ENCODE measurements at regions not wholly inside any gene's neighbourhood (a gene's known extent, or its start where the extent isn't known, plus 50 kb on each side); places are given as distances from the start of the nearest gene placed in this dataset.

GRCh38 chr7:68147614-68148238 lies 1151.1 kb downstream of the TYW1 start:
- H3K36me3 ChIP-seq = no peaks in the 10 kb centered on the region
- in situ Hi-C loops (cut with MboI; ENCODE audit: low sequenced_read_pairs in 4 of 4) (no loop called here), intact Hi-C loops (cut with DNase I; ENCODE audit: low total_unique reads) (no loop called here)
- no peak for ATAC-seq
- no peak overlapping the region for H3K4me3 ChIP-seq
- TF ChIP-seq POLR2A (IDR thresholded peaks at IDR 0.05) = no peak
- no peak for TF ChIP-seq CTCF (IDR thresholded peaks at IDR 0.05 in 4 of 5, conservative IDR thresholded peaks at IDR 0.05 in 1 of 5)
- peaks cover 0 to 9% (median 0%) of the 10 kb centered on the region in 3 donors for H3K9me3 ChIP-seq
- no peak for DNase-seq
- peaks cover 0 to 2% (median 0%) of the 10 kb centered on the region in 3 donors for H3K27me3 ChIP-seq
- H3K4me1 ChIP-seq = no peaks in the 10 kb centered on the region
- no peak overlapping the region for H3K27ac ChIP-seq

- Histone ChIP-seq H3K4me1 (no peaks in the 10 kb centered on the region), H3K27ac (no peak overlapping the region), H3K27me3 (no peaks in the 10 kb centered on the region), H3K36me3 (no peaks in the 10 kb centered on the region), H3K4me3 (no peak overlapping the region), H3K9me3 (peaks cover 0 to 2% (median 0%) of the 10 kb centered on the region in 3 donors)
- in situ Hi-C loops (cut with MboI; ENCODE audit: low sequenced_read_pairs in 4 of 4) = no loop called here
- ATAC-seq (no peak), DNase-seq (no peak)
- TF ChIP-seq CTCF (IDR thresholded peaks at IDR 0.05 in 4 of 5, conservative IDR thresholded peaks at IDR 0.05 in 1 of 5) (no peak), POLR2A (IDR thresholded peaks at IDR 0.05) (no peak)
- intact Hi-C loops (cut with DNase I; ENCODE audit: low total_unique reads) = no loop called here
Observed at GRCh38 chr7:68148440-68148839, 1151.8 kb downstream of the TYW1 start.

- no peaks in the 10 kb centered on the region for H3K9me3 ChIP-seq
- no peak overlapping the region for H3K4me3 ChIP-seq
- in situ Hi-C loops (cut with MboI; ENCODE audit: low sequenced_read_pairs in 4 of 4) = no loop called here
Observed at GRCh38 chr7:68152205-68152604, 1155.6 kb downstream of the TYW1 start.

GRCh38 chr7:68155676-68156075 lies 1159.0 kb downstream of the TYW1 start:
- no peaks in the 10 kb centered on the region for H3K4me1 ChIP-seq
- in situ Hi-C loops (cut with MboI; ENCODE audit: low sequenced_read_pairs in 4 of 4) = no loop called here
- no peak overlapping the region for H3K27ac ChIP-seq
- H3K9me3 ChIP-seq = no peaks in the 10 kb centered on the region
- intact Hi-C loops (cut with DNase I; ENCODE audit: low total_unique reads) = no loop called here
- no peaks in the 10 kb centered on the region for H3K36me3 ChIP-seq
- H3K27me3 ChIP-seq = no peaks in the 10 kb centered on the region
- ATAC-seq = no peak
- no peak for TF ChIP-seq CTCF (IDR thresholded peaks at IDR 0.05 in 4 of 5, conservative IDR thresholded peaks at IDR 0.05 in 1 of 5)
- TF ChIP-seq POLR2A (IDR thresholded peaks at IDR 0.05) = no peak
- DNase-seq = no peak
- no peak overlapping the region for H3K4me3 ChIP-seq

More at GRCh38 chr7:68152205-68152604, 1155.6 kb downstream of the TYW1 start:
- DNase-seq (no peak), ATAC-seq (no peak)
- Histone ChIP-seq H3K27me3 (no peaks in the 10 kb centered on the region), H3K27ac (no peak overlapping the region), H3K36me3 (no peaks in the 10 kb centered on the region), H3K4me1 (no peaks in the 10 kb centered on the region)
- TF ChIP-seq POLR2A (IDR thresholded peaks at IDR 0.05) = no peak
- TF ChIP-seq CTCF (IDR thresholded peaks at IDR 0.05 in 4 of 5, conservative IDR thresholded peaks at IDR 0.05 in 1 of 5) = no peak
- intact Hi-C loops (cut with DNase I; ENCODE audit: low total_unique reads) = no loop called here

Measured in gastrocnemius medialis (tissue), 4 donors.